Heart right ventricle (tissue), 16 donors: ENCODE measurements at regions not wholly inside any gene's neighbourhood (a gene's known extent, or its start where the extent isn't known, plus 50 kb on each side); places are given as distances from the start of the nearest gene placed in this dataset.

Experiments used
- ATAC-seq, 8 donors: fragments of 200-7000 bp; cut with Tn5 transposase; one replicate each; pipeline ENCODE4 v1.9.1; 2020; ENCODE audit warnings: mild to moderate bottlenecking in 8 of 8, moderate library complexity in 8 of 8, moderate number of reproducible peaks in 1 of 8
- DNase-seq, 2 donors: peaks; one replicate each; pipeline ENCODE4 v3.0.0-alpha.2; 2020
- H3K27ac ChIP-seq, 10 donors: fragments of 200-600 bp; sonication (generic) in 2 of 10; one replicate each; pipeline versions ENCODE4 v1.5.0 to v1.8.0; 2020 to 2022; ENCODE audit warnings: mild to moderate bottlenecking in 3 of 10
- H3K27me3 ChIP-seq, 7 donors: fragments of 200-600 bp; one replicate each; pipeline ENCODE4 v1.8.0; 2021 to 2022; ENCODE audit warnings: mild to moderate bottlenecking in 2 of 7
- H3K36me3 ChIP-seq, 9 donors: fragments of 200-600 bp; sonication (generic) in 1 of 9; one replicate each; pipeline versions ENCODE4 v1.5.0 to v1.8.0; 2020 to 2022; ENCODE audit warnings: mild to moderate bottlenecking in 2 of 9
- H3K4me1 ChIP-seq, 9 donors: fragments of 200-600 bp; sonication (generic) in 1 of 9; one replicate each; pipeline versions ENCODE4 v1.5.0 to v1.8.0; 2020 to 2022; ENCODE audit warnings: mild to moderate bottlenecking in 4 of 9
- H3K4me3 ChIP-seq, 10 donors: fragments of 200-600 bp; sonication (generic) in 2 of 10; one replicate each; pipeline versions ENCODE4 v1.5.0 to v1.8.0; 2020 to 2022; ENCODE audit warnings: mild to moderate bottlenecking in 7 of 10, moderate library complexity in 2 of 10
- H3K9me3 ChIP-seq, 11 donors: fragments of 200-600 bp in 10 of 11; sonication (generic) in 2 of 11; one replicate each; pipeline versions ENCODE4 v1.5.0 to v1.8.0; 2013 to 2022; ENCODE audit warnings: mild to moderate bottlenecking in 2 of 11, control low read depth in 1 of 11, moderate library complexity in 1 of 11
- CTCF ChIP-seq, 9 donors: fragments of 200-600 bp; sonication (generic) in 2 of 9; IDR thresholded peaks; one replicate each; pipeline versions ENCODE4 v1.5.0 to v1.8.0; 2021 to 2022; ENCODE audit warnings: antibody characterized with exemption in 9 of 9, mild to moderate bottlenecking in 5 of 9, moderate library complexity in 1 of 9
- WGBS, 2 donors: extraction: QIAGEN DNeasy Blood & Tissue Kit; methylation state at CpG; one replicate each; pipeline ENCODE4 v1.1.7; 2013; ENCODE audit warnings: inconsistent platforms in 1 of 2; 5-methylcytosine and 5-hydroxymethylcytosine counted together
- intact Hi-C, 10 donors: fragments of 100-400 bp; cut with DNase I; formaldehyde crosslinking; loops; one replicate each; pipeline versions ENCODE4 v1.11.1 to v1.14.2; 2022
- donor health status: Arrhythmogenic right ventricular cardiomyopathy.
- donor health status: ischemic (EF 13 %, LVEDD 7.1; RV severe dilation, severe dysfunction).
- donor health status: healthy with polysubstance abuse.
- donor health status: DM: no; HTN: yes; CAD: no.
- donor health status: DM: no; HTN: no; CAD: no.
- donor health status: ischemic (EF 25% LVEDD 6.9; RV normal size, moderate dysfunction).
- donor health status: ischemic (EF 25% LVEDD 5.7; RV mildly dilated, moderate dysfunction).
- donor health status: healthy.
- donor health status: DM: yes; HTN: yes; CAD: no.
- donor health status: Ischemic cardiomyopathy.
- donor health status: ischemic (EF 35%, LVEDD 5.7; RV mildly dilated, moderate dysfunction).
- donor health status: nonischemic (EF 11% LVEDD 7.7; RV severe dilation, severe dysfunction).
- donor health status: DM: yes; HTN: yes; CAD: no.
- donor health status: PGD.
- donor health status: ischemic (EF 29% LVEDD 5.4; RV normal size, mild dysfunction).
- donor health status: nonischemic (EF 23%, LVEDD 6.1; RV moderate dilation, normal function).

DNA sequence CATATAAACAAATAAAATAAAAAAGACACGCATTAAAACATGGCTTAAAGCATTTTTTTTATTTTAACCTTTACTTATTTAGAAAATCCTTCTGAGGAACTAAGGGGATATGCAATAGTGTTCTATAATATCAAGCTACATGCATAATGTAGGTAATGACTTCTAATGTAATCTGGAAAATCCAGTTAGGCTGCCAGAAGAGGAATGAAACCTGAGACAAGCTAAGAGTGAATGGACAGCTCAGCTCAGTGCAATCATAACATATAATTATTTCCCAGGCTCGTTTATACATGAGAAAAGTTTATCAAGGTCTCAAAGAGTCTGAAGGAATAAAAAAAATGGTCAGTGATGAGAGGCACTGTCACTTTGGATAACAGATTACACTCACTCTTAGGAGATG is 649.0 kb upstream of the PCDH15 start:
- TF ChIP-seq CTCF (IDR thresholded peaks at IDR 0.05): no peak
- H3K4me3 ChIP-seq: no peak overlapping the region

GRCh38 chr10:55446441-55447002 is 645.5 kb upstream of the PCDH15 start:
- 91 to 94% methylated on average over 5 of the region's 5 CpGs for WGBS, 2 donors
- DNase-seq: no peak
- Histone ChIP-seq H3K27ac (no peak overlapping the region), H3K9me3 (peaks cover 0 to 4% (median 0%) of the 10 kb centered on the region in 11 donors), H3K4me3 (no peak overlapping the region), H3K4me1 (peaks cover 0 to 3% (median 0%) of the 10 kb centered on the region in 9 donors), H3K27me3 (no peaks in the 10 kb centered on the region), H3K36me3 (no peaks in the 10 kb centered on the region)
- no peak for TF ChIP-seq CTCF (IDR thresholded peaks at IDR 0.05)
- intact Hi-C loops: no loop called here
- no peak for ATAC-seq

More for the DNA sequence above, 649.0 kb upstream of the PCDH15 start:
- intact Hi-C loops: no loop called here
- no peaks in the 10 kb centered on the region for H3K36me3 ChIP-seq
- peaks cover 0 to 3% (median 0%) of the 10 kb centered on the region in 9 donors for H3K4me1 ChIP-seq
- H3K27me3 ChIP-seq: no peaks in the 10 kb centered on the region
- DNase-seq (no peak), ATAC-seq (no peak)
- no peak overlapping the region for H3K27ac ChIP-seq
- WGBS, 2 donors: 57 to 66% methylated on average over 2 of the region's 2 CpGs
- no peaks in the 10 kb centered on the region for H3K9me3 ChIP-seq

DNA sequence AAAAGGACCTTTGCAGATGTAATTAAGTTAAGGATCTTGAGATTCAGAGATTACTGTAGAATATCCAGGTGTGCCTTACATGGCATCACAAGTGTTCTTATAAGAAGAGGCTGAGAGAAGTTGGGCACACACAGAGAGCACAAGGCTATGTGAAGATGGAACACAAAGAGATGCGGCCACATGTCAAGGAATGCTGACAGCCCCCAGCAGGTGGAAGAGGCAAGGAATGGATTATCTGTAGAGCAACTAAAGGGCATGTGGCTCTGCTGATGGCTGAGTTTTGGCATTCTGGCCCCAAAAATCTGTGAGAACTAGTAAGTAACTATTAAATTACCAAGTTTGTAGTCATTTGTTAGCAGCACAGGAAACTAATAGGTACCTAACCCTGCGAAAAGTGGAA is 640.7 kb upstream of the PCDH15 start:
- ATAC-seq (no peak), DNase-seq (no peak)
- H3K9me3 ChIP-seq: peaks cover 0 to 4% (median 0%) of the 10 kb centered on the region in 11 donors
- WGBS, 2 donors: 94 to 95% methylated on average over 2 of the region's 2 CpGs
- H3K27ac ChIP-seq: no peak overlapping the region
- H3K27me3 ChIP-seq: no peaks in the 10 kb centered on the region
- no peak for TF ChIP-seq CTCF (IDR thresholded peaks at IDR 0.05)
- no peak overlapping the region for H3K4me3 ChIP-seq
- no peaks in the 10 kb centered on the region for H3K36me3 ChIP-seq
- intact Hi-C loops: no loop called here
- H3K4me1 ChIP-seq: no peaks in the 10 kb centered on the region

DNA sequence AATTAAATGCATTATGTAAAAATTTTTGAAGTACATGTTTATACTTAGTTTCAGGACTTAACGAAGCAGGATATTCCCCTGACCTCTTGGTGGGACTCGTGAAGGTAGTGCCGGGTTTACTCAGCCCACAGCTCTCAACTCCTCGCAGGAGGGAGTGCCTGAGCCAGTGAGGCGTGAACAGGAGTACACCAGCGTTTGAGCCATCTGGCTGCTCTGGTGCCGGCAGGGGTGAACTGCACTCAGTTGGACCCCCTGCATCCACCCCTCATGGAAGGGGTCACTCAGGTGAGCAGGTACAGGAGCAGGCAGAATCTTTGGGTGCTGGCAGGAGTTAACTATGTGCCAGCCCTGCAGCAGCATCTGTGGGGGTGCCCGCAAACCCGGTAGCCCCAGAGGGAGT is 625.1 kb upstream of the PCDH15 start:
- intact Hi-C loops: no loop called here
- Histone ChIP-seq H3K4me3 (no peak overlapping the region), H3K9me3 (no peaks in the 10 kb centered on the region), H3K4me1 (no peaks in the 10 kb centered on the region), H3K36me3 (no peaks in the 10 kb centered on the region), H3K27ac (no peak overlapping the region), H3K27me3 (no peaks in the 10 kb centered on the region)
- ATAC-seq: no peak
- TF ChIP-seq CTCF (IDR thresholded peaks at IDR 0.05): no peak
- WGBS, 2 donors: 90 to 92% methylated on average over 9 of the region's 9 CpGs
- DNase-seq: peak in 1 of 2 donors; percentile 7
